COLO668 (cell line): ENCODE measurements at regions not wholly inside any gene's neighbourhood (a gene's known extent, or its start where the extent isn't known, plus 50 kb on each side); places are given as distances from the start of the nearest gene placed in this dataset.

Experiments used
- DNase-seq: peaks from one replicate; lab custom pipeline; 2025; ENCODE audit not compliant: unreplicated experiment; lab: John Stamatoyannopoulos, UW

DNA sequence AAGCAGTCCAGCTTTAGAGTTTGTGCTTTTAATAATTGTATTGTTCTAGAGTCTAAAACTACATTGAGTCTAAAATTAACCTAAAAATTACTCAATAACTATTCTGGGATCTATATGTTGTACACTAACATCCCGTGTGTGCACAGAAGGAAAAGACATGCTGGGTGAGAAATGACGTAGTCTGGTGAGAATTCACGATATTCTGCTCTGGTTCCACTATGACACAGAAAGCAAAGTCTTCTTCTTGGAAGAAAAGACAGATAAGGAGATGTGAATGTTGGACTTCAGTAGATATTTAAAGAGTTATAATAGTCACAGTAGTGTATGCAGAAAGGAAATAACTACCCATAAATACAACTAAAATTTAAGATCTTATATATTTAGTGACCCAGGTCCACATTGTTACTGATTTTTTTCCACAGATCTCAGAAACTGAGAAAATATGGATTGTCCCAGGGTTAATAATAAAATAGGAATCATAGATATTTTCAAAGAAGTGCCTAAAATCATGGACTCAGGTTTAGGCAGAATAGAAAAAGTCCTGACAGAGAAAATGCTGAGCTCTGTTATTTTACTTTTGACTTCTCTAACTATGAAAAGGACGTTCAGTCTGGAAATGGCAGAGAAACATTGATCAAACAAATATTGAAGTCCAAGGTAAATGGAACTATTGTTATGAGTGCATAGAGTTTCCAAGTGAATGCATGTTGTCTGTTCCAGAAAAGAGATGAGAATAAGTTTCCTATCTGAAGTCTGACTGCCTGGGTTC lies 170.7 kb downstream of the ANKRD50 start:
- DNase-seq = no peak

DNA sequence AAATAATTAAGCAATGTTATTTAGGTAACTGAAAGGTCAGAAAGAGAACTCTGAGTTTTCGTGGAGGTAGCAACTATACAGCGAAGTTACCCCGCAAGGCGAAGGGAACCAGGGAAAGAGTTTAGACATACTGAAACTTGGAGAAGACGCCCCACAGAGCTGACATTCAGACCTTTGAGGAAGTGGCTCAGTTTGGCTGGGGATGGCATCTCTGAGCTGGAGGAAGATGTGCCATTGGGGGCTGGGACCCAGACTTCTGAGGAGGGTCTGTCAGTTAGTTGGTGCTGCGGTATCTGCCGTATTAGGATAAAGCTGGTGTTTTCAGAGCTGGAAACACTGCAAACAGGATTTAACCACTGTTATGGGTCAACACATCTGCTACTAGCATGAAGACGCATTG lies 156.6 kb downstream of the ANKRD50 start:
- DNase-seq = no peak

DNA sequence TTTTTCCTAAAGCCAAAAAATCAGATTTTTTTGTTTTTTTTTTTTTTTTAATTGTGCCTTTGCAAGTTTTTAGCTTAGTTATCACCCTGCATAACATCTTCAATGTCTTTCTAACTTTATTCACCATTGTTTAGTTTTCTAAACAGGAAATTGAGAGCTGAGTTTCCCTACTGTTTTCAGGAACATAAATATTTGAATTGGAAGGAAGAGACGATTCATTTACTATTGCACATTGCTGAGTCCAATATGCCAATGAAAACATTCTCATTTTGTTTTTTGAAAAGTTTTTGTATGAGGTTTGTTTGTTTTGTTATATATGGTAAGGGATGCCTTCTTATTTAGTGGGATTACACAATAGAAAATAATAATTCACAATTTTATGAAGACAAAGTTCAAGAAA lies 148.4 kb downstream of the ANKRD50 start:
- DNase-seq = no peak

DNA sequence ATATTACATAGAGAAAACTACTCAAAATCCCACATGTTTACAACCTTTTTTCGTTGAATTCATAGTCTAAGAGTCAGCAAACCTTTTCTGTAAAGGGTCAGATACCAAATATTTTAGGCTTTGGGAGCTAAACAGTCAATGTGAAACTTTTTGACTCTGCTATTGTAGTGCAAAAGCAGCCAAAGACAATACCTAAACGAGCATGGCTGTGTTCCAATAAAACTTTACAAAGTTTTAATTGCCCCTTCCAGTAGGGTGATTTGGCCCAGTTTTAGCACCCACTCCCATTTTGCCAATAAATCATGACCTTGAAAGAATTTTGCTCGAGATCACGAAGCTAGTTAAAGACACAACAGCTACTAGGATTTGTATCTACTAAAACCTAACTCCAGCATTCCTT lies 147.2 kb downstream of the ANKRD50 start:
- no peak for DNase-seq

DNA sequence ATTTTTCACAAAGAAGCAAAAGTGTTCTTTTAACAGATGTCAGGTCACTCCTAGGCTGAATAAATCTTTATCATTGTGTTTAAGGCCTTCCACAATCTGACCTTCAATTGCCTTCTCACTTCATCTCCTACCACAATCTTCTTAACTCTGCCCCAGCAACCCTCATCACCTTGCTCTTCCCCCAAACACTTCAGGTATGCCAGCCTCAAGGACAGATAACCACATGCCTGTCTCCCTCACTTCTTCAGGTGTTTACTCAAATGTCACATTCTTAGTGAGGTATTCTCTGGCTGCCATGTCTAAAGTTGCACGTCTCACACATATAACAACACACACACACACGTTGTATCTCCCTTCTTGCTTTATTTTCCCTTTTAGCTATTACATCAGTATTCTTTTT lies 146.5 kb downstream of the ANKRD50 start:
- no peak for DNase-seq

DNA sequence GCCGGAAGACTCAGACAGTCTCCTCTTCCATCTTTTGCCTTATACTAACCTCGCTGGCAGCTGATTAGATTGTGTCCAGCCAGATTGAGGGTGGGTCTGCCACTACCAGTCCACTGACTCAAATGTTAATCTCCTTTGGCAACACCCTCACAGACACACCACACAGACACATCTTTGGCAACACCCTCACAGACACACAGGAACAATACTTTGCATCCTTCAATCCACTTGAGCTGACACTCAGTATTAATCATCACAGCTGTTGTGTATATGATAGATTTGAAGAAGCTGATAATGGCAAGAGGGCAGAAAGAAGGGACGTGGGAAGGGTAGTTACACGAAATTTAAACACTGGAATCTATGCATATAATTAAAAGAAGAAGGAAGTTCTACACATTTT lies 139.5 kb downstream of the ANKRD50 start:
- no peak for DNase-seq

DNA sequence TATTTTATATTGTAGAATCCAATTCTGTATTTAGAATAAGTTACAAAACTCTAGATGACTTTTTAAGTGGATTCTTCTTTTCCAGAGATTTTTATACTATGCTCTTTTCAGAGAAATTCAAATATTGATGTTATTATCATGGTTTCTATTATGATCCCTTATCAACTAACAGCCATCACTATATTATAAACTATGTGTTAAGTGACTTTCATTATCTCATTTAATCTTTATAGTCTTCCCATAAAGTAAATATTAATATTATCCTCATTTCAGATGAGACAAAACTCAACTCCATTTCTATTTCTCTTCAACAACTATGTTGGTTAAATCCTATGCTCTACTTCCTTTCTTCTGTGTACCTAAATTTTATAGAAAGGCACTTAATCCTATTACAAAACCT lies 132.6 kb downstream of the ANKRD50 start:
- no peak for DNase-seq

DNA sequence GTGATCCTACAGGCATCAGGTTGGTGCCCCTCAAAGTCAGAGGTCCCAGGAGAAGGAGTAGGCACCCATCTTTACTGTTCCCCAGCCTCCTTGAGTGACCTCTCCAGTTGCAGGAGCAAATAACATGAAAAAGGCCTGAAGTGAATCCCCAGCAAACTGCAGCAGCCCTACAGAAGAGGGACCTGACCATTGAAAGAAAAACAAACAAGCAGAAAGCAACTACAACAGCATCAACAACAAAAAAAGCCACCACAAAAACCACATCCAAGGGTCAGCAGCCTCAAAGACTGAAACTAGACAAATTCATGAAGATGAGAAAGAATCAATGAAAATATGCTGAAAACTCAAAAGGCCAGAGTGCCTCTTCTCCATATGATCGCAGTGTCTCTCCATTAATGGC lies 128.7 kb downstream of the ANKRD50 start:
- no peak for DNase-seq

DNA sequence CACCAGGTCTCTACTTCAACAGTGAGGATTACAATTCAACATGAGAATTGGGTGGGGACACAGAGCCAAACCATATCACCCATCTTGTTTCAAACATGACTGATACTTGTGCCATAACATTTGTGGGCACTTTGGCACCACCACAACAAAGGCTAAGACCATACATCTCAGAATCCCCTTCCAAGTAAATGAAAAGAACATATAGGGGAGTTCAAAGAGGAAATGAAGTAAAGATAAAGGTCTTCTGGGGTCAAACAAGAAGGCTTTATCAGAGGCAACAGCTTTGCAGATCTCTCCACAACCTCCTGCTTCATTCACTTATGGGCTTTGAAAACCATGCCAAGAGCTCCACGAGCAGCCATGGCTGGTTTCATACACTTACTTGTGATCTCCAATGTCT lies 122.7 kb downstream of the ANKRD50 start:
- DNase-seq = no peak

DNA sequence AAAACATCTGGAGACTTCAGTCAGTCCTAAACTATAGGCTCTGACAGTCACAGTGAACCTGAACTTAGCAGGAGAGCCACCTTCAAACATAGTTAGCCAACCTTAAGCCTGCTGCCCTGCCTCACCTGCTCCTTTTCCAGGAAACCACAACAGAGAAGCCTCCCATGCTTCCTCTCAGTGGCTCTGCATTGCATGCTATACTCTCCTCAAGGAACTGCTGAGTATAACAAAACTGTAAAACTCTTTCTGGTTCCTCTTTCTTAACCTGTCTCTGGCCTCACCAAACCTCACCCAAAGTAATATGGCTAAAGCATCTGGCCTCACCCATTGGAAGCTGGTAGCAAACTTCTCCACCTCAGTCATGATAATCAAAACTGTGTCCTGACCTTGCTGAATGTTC lies 122.1 kb downstream of the ANKRD50 start:
- no peak for DNase-seq

DNA sequence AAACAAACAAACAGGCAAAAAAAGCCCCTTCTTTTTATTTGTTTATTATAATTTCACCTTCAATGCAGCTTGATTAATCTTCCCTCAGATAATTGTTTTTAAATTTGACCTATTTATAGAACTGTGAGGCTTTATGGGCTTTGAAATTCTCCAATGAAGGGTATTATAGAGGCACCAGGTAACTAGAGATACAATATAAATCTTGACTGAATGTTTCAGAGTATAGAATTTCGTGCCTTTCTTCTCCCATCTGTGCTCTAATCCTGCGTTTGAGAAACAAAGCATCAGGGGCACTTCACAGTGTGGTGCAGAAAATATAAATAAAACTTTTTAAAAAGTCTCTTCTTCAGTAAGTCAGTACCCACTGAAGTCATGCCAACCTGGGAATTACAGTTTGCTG lies 120.9 kb downstream of the ANKRD50 start:
- no peak for DNase-seq

DNA sequence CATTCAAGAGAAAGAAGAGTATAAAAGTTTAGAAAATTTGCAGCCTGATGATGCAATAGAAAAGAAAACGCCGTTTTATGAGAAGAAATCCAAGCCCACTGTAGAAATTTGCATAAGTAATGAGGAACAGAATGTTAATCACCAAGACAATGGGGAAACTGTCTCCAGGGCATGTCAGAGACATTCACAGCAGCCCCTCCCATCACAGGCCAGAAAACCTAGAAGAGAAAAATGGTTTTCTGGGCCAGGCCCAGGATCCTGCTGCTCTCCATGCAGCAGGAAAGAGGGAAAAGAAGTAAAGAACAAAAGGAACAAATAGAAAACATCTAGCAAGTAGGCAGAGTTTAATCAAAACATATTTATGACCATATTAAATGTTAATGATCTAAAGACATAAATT lies 119.0 kb downstream of the ANKRD50 start:
- DNase-seq = no peak

DNA sequence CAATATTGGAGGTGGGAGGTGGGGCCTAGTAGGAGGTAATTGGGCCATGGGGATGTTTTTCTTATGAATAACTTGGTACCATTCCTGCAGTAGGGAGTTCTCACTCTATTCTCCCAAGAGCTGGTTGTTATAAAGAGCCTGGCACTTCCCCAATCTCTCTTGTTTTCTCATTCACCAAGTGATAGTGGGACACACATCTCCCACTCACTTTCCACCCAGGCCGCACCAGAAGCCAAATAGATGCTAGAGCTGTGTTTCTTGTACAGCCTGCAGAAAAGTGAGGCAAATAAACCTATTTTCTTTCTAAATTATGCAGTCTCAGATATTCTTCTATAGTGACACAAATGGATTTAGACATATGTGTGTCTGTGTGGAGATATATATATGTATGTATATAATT lies 117.6 kb downstream of the ANKRD50 start:
- DNase-seq = no peak

DNA sequence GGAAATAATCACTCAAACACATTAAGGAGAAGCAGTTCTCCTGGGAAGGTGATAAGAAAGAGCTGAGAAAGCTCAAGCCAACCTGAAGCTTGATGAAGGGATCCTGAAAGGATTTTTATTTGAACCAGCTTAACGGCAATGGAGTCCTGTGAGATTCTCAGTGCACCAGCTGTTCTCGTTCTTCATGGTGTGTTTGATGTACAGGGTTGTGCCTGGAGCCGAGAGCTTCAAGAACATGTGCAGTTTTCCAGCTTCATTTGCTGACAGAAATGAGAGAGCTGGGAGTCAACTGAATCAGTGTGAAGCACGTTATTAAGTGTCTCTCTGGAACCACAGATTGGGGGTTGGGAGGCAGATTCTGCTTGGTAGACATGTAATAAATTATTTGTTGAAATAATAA lies 115.7 kb downstream of the ANKRD50 start:
- DNase-seq = no peak

DNA sequence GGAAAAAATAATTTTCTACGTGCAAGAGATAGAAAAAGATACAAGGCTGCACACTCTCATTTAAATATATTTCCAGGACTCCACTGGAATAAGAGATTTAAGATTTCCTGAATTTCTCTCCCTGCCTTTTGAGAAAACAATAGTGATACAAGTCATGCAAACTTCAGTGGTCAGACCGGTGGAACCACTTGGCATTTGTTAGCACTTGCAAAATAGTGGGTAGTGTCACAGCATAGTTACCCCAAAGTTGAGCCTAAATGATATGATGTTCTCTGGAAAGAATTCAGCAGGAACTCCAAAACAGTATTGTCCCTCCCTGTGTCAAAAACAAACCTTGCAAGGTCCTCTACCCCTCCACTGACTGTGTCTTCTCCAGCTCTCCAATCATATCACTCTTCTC lies 102.3 kb downstream of the ANKRD50 start:
- no peak for DNase-seq
